ENCODE measurements at regions not wholly inside any gene's neighbourhood (a gene's known extent, or its start where the extent isn't known, plus 50 kb on each side); places are given as distances from the start of the nearest gene placed in this dataset.

- no peak for TF ChIP-seq CTCF (IDR thresholded peaks at IDR 0.05; ENCODE audit: insufficient read depth, low read length, poor library complexity, severe bottlenecking)
- no peaks in the 10 kb centered on the region for H3K27me3 ChIP-seq (replicated peaks; ENCODE audit: control insufficient read depth, insufficient read depth, low read length)
- no peak overlapping the region for H3K4me3 ChIP-seq (replicated peaks; ENCODE audit: low read depth, low read length)
- H3K36me3 ChIP-seq (ENCODE audit: control insufficient read depth, insufficient read depth, low read length) = no peaks in the 10 kb centered on the region
- DNase-seq (ENCODE audit: extremely low read depth, insufficient read length) = no peak
Measured at GRCh38 chr5:164652276-164652660, 1146.8 kb downstream of the MAT2B start.

GRCh38 chr5:164663198-164663989, 1158.0 kb downstream of the MAT2B start:
- no peak for TF ChIP-seq CTCF (IDR thresholded peaks at IDR 0.05; ENCODE audit: insufficient read depth, low read length, poor library complexity, severe bottlenecking)
- Histone ChIP-seq H3K4me3 (replicated peaks; ENCODE audit: low read depth, low read length) (no peak overlapping the region), H3K36me3 (ENCODE audit: control insufficient read depth, insufficient read depth, low read length) (no peaks in the 10 kb centered on the region), H3K27me3 (replicated peaks; ENCODE audit: control insufficient read depth, insufficient read depth, low read length) (no peaks in the 10 kb centered on the region)
- DNase-seq (ENCODE audit: extremely low read depth, insufficient read length) = no peak

DNA sequence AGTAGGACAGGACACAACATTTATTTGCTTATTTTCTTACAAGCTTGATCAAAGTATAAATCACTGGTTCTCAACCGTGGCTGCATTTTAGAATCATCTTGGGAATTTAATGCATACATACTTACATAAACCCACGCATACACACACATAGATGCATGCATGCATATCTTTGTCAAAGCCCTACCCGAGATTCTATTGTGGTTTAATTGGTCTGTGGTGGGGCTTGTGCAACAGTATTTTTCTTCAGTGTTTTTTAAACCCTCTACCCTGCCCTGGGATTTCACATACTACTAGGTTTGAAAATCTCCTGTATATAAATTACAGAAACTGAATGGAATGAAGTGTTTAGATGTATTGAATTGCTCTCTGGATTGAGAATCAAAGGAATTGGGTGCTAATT, 1166.2 kb downstream of the MAT2B start:
- no peak for TF ChIP-seq CTCF (IDR thresholded peaks at IDR 0.05; ENCODE audit: insufficient read depth, low read length, poor library complexity, severe bottlenecking)
- H3K36me3 ChIP-seq (ENCODE audit: control insufficient read depth, insufficient read depth, low read length) = no peaks in the 10 kb centered on the region
- H3K4me3 ChIP-seq (replicated peaks; ENCODE audit: low read depth, low read length) = no peak overlapping the region
- DNase-seq (ENCODE audit: extremely low read depth, insufficient read length) = no peak
- no peaks in the 10 kb centered on the region for H3K27me3 ChIP-seq (replicated peaks; ENCODE audit: control insufficient read depth, insufficient read depth, low read length)

- DNase-seq (ENCODE audit: extremely low read depth, insufficient read length) = no peak
- Histone ChIP-seq H3K4me3 (replicated peaks; ENCODE audit: low read depth, low read length) (no peak overlapping the region), H3K36me3 (ENCODE audit: control insufficient read depth, insufficient read depth, low read length) (no peaks in the 10 kb centered on the region), H3K27me3 (replicated peaks; ENCODE audit: control insufficient read depth, insufficient read depth, low read length) (no peaks in the 10 kb centered on the region)
- TF ChIP-seq CTCF (IDR thresholded peaks at IDR 0.05; ENCODE audit: insufficient read depth, low read length, poor library complexity, severe bottlenecking) = no peak
Measured at GRCh38 chr5:164672205-164672604, 1166.8 kb downstream of the MAT2B start.

- DNase-seq (ENCODE audit: extremely low read depth, insufficient read length) = no peak
- no peaks in the 10 kb centered on the region for H3K36me3 ChIP-seq (ENCODE audit: control insufficient read depth, insufficient read depth, low read length)
- peak; percentile 9 for TF ChIP-seq CTCF (IDR thresholded peaks at IDR 0.05; ENCODE audit: insufficient read depth, low read length, poor library complexity, severe bottlenecking)
- no peaks in the 10 kb centered on the region for H3K27me3 ChIP-seq (replicated peaks; ENCODE audit: control insufficient read depth, insufficient read depth, low read length)
- no peak overlapping the region for H3K4me3 ChIP-seq (replicated peaks; ENCODE audit: low read depth, low read length)
Measured at GRCh38 chr5:164672931-164673694, 1167.7 kb downstream of the MAT2B start.
